ENCODE measurements at regions not wholly inside any gene's neighbourhood (a gene's known extent, or its start where the extent isn't known, plus 50 kb on each side); places are given as distances from the start of the nearest gene placed in this dataset.

DNA sequence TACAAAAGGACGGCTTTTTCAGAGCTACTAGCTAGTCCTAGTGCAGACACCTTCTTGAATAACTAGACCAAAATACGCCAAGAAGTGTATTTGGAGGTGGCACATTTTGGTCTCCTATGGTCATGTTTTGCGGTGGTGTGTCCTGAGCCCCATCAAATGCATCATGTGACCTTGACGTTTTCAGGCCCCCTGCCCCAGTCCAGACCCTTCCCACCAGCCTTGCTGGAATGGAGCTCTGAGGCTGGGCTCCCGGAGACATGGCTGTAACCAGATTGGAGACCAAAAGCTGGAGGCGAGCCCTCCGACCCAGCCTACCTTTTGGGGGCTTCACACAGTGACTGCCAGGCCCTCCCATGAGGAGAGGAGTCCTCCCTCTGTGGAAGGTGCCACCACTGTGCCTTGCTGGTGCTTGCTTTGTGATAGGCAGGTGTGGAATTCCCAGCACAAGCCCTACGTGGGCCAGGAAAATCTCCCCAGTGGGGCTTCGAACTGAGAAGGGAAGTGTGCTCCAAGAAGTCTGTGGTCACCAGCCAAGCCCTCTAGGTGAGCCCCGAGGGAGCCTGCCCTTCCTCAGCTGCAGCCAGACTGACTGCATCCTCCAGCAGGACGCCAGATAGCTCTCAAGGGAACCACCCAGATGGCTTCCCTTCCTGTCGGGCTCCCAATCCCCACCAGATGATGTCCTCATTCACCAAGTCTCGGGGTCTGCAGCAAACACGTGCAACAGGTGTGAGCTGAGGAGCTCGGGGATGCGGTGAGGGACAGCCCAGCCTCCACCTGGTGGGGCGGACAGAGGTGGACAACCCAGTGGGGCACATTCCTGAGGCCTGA is 126.2 kb downstream of the ASB7 start:
- Histone ChIP-seq H4K20me1 (ENCODE audit: insufficient read depth) (no peaks in the 10 kb centered on the region), H2AFZ (ENCODE audit: low read depth) (no peak overlapping the region), H3K79me2 (ENCODE audit: insufficient read depth) (no peaks in the 10 kb centered on the region), H3F3A (replicated peaks; ENCODE audit: insufficient read depth) (no peaks in the 10 kb centered on the region), H3K4me3 (ENCODE audit: low read depth in 2 of 2, low read length in 1 of 2) (no peak overlapping the region), H3K9me3 (no peaks in the 10 kb centered on the region), H3K9ac (no peak overlapping the region), H3K27ac (ENCODE audit: low read depth in 2 of 2, low read length in 1 of 2) (no peak overlapping the region; a peak in 1 of 4 replicates), H3K4me1 (ENCODE audit: control insufficient read depth in 1 of 2, insufficient read depth in 2 of 2, low read depth in 1 of 2, low read length in 1 of 2) (peaks cover 19 to 49% of the 10 kb centered on the region in 2 experiments; a peak in 3 of 4 replicates), H3K36me3 (replicated peaks in 1 of 2; ENCODE audit: control insufficient read depth in 1 of 2, insufficient read depth in 2 of 2, low read length in 1 of 2) (no peaks in the 10 kb centered on the region), H3K9me2 (no peaks in the 10 kb centered on the region), H3K27me3 (ENCODE audit: insufficient read depth) (no peaks in the 10 kb centered on the region), H3K4me2 (no peak overlapping the region)
- WGBS (ENCODE audit: low lambda C conversion rate): 82% methylated on average over 12 of the region's 17 CpGs
- CTCF ChIA-PET: interaction anchor here (1.4 to 1.7 kb wide), 2 partner anchors 142 to 280 kb away, joined by 3 to 6 read pairs; no protein-coding TSS in a partner anchor
- POLR2A ChIA-PET: no interaction called here
- DNase-seq: peak; percentile 16
- TF ChIP-seq, protein P1, sequence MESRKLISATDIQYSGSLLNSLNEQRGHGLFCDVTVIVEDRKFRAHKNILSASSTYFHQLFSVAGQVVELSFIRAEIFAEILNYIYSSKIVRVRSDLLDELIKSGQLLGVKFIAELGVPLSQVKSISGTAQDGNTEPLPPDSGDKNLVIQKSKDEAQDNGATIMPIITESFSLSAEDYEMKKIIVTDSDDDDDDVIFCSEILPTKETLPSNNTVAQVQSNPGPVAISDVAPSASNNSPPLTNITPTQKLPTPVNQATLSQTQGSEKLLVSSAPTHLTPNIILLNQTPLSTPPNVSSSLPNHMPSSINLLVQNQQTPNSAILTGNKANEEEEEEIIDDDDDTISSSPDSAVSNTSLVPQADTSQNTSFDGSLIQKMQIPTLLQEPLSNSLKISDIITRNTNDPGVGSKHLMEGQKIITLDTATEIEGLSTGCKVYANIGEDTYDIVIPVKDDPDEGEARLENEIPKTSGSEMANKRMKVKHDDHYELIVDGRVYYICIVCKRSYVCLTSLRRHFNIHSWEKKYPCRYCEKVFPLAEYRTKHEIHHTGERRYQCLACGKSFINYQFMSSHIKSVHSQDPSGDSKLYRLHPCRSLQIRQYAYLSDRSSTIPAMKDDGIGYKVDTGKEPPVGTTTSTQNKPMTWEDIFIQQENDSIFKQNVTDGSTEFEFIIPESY (IDR thresholded peaks at IDR 0.05; ENCODE audit: borderline replicate concordance, low read depth): no peak
- TF ChIP-seq SMC3 (IDR thresholded peaks at IDR 0.05; ENCODE audit: low read depth, low read length) (no peak; the same call in 1 of the 2 replicates), EP300 (IDR thresholded peaks at IDR 0.05; ENCODE audit: borderline replicate concordance in 1 of 2, low read depth in 1 of 2, low read length in 1 of 2) (no peak), YY1 (IDR thresholded peaks at IDR 0.05; ENCODE audit: low read depth) (no peak), POLR2AphosphoS5 (IDR thresholded peaks at IDR 0.05; ENCODE audit: low read depth, low read length) (no peak), FOXJ3 (CRISPR knock-in tag; IDR thresholded peaks at IDR 0.05) (no peak), SIN3A (IDR thresholded peaks at IDR 0.05; ENCODE audit: borderline replicate concordance, low read depth, low read length) (no peak), MEF2A (IDR thresholded peaks at IDR 0.05; ENCODE audit: borderline replicate concordance, low read depth) (no peak), JUND (IDR thresholded peaks at IDR 0.05) (no peak)
- TF ChIP-seq, protein P2, sequence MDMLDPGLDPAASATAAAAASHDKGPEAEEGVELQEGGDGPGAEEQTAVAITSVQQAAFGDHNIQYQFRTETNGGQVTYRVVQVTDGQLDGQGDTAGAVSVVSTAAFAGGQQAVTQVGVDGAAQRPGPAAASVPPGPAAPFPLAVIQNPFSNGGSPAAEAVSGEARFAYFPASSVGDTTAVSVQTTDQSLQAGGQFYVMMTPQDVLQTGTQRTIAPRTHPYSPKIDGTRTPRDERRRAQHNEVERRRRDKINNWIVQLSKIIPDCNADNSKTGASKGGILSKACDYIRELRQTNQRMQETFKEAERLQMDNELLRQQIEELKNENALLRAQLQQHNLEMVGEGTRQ (IDR thresholded peaks at IDR 0.05; ENCODE audit: borderline replicate concordance, low read depth, low read length): no peak

DNA sequence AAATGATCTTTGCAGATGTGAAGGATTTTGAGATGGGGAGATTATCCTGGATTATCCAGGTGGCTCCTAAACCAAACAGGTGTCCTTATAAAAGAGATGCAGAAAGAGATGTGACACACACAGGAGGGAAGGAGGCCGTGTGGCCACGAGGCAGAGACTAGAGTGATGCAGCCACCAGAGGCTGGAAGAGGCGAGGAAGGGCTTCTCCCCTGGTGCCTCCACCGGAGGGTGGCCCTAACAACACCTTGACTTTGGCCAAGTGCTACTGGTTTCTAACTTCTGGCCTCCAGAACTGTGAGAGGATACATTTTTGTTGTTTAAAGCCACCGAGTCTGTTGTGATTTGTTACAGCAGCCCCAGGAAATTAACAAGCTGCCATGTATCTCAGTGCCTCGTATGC is 127.1 kb downstream of the ASB7 start:
- no peak for TF ChIP-seq EZH2phosphoT487 (IDR thresholded peaks at IDR 0.05; ENCODE audit: borderline replicate concordance, low read depth)
- Histone ChIP-seq H3K9ac (no peak overlapping the region), H3K27ac (ENCODE audit: low read depth in 2 of 2, low read length in 1 of 2) (peak overlapping the region in 1 of 2 experiments; percentile 61; a peak in 1 of 4 replicates), H3K9me3 (no peaks in the 10 kb centered on the region), H3K36me3 (replicated peaks in 1 of 2; ENCODE audit: control insufficient read depth in 1 of 2, insufficient read depth in 2 of 2, low read length in 1 of 2) (no peaks in the 10 kb centered on the region), H3K79me2 (ENCODE audit: insufficient read depth) (no peaks in the 10 kb centered on the region), H3K4me3 (ENCODE audit: low read depth in 2 of 2, low read length in 1 of 2) (no peak overlapping the region), H3K4me1 (ENCODE audit: control insufficient read depth in 1 of 2, insufficient read depth in 2 of 2, low read depth in 1 of 2, low read length in 1 of 2) (peaks cover 19 to 49% of the 10 kb centered on the region in 2 experiments; a peak in 3 of 4 replicates), H2AFZ (ENCODE audit: low read depth) (no peak overlapping the region), H3K4me2 (no peak overlapping the region), H3K27me3 (ENCODE audit: insufficient read depth) (no peaks in the 10 kb centered on the region), H4K20me1 (ENCODE audit: insufficient read depth) (no peaks in the 10 kb centered on the region), H3K9me2 (no peaks in the 10 kb centered on the region), H3F3A (replicated peaks; ENCODE audit: insufficient read depth) (no peaks in the 10 kb centered on the region)
- CTCF ChIA-PET: no interaction called here
- 97% methylated on average over 6 of the region's 6 CpGs for WGBS (ENCODE audit: low lambda C conversion rate)
- DNase-seq: peak; percentile 1
- POLR2A ChIA-PET: no interaction called here
